Epithelial cell of esophagus (primary cell): ENCODE measurements at regions not wholly inside any gene's neighbourhood (a gene's known extent, or its start where the extent isn't known, plus 50 kb on each side); places are given as distances from the start of the nearest gene placed in this dataset.

Experiments used
- DNase-seq: peaks from one replicate; pipeline ENCODE4 v3.0.0; 2010; ENCODE audit warnings: low read depth
- H3K4me3 ChIP-seq: 2 replicates; pipeline ENCODE4 v1.5.1; 2011; ENCODE audit warnings: mild to moderate bottlenecking, low read length, control low read depth
- TF ChIP-seq, protein P1 (sequence below): IDR thresholded peaks from 2 replicates; pipeline ENCODE4 v1.5.1; 2011; ENCODE audit warnings: low read depth, mild to moderate bottlenecking, low read length, control low read depth, inconsistent platforms; ENCODE audit not compliant: insufficient read depth; ENCODE audit errors: missing control alignments

DNA sequence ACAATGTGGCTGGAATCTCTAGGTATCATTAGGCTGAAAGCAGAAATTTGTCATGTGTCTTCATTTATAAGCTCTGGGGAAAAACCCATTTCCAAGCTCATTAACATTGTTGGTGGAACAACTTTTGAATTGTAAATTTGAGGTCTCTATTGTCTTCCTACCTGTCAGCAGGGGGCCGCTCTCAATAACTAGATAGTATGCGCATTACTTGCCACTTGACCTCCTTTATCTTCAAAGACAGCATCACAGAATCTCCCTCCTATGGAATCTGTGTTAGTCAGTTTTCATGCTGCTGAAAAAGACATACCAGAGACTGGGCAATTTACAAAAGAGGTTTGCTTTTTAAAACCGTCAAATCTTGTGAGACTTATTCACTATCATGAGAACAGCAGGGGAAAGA, 223.1 kb downstream of the CALCRL start:
- TF ChIP-seq, protein P1, sequence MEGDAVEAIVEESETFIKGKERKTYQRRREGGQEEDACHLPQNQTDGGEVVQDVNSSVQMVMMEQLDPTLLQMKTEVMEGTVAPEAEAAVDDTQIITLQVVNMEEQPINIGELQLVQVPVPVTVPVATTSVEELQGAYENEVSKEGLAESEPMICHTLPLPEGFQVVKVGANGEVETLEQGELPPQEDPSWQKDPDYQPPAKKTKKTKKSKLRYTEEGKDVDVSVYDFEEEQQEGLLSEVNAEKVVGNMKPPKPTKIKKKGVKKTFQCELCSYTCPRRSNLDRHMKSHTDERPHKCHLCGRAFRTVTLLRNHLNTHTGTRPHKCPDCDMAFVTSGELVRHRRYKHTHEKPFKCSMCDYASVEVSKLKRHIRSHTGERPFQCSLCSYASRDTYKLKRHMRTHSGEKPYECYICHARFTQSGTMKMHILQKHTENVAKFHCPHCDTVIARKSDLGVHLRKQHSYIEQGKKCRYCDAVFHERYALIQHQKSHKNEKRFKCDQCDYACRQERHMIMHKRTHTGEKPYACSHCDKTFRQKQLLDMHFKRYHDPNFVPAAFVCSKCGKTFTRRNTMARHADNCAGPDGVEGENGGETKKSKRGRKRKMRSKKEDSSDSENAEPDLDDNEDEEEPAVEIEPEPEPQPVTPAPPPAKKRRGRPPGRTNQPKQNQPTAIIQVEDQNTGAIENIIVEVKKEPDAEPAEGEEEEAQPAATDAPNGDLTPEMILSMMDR: no peak
- no peak for DNase-seq
- no peak overlapping the region for H3K4me3 ChIP-seq

DNA sequence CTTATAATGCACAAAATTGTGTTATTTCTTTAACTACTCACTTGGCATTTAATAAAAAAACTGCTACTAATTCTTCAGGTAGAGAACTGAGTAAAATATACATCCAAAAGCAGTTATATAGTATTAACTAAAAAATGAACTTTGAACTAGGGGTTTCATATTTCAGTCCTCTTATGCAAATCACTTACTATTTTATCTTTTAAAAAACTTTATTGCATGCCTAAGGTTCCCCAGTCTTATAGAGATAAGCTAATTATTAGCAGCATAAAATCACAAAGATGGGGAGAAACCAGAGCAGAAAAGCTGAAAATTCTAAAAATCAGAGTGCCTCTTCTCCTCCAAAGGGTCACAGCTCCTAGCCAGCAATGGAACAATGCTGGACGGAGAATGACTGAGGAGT, 228.0 kb downstream of the CALCRL start:
- no peak for DNase-seq
- TF ChIP-seq, protein P1: no peak
- H3K4me3 ChIP-seq: no peak overlapping the region

DNA sequence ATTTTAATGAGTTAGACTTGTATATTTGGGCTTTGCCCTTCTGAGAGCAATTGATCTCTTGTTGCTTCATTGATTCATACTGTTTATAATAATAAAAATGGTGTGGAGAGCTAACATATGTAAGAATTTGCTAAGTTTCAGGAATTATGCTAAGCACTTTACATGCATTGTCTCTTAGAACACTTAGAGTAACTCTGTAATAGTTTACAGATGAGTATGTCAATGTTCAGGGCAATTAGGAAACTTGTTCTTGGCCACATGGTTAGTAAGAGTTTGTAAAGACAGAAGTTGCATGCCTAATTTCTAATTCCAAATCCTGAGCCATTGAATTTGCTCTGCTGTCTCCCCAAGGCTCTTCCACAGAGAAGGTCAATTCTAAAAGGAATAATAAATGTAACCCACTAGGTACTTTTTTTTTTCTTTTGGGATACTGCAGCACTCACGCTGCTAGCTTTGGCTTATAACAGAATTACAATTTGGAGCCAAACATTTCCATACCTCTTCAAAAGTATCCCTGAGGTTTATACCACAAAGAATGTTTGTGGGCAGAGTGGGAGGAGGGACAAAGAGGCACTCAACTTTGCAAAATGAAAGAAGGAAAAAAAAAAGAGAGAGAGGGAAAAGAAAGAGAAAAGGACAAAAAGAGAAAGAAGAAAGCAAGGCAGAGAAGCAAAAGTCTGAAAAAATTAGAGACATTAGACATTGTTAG, 232.4 kb downstream of the CALCRL start:
- TF ChIP-seq, protein P1: no peak
- DNase-seq: no peak
- H3K4me3 ChIP-seq: no peak overlapping the region

DNA sequence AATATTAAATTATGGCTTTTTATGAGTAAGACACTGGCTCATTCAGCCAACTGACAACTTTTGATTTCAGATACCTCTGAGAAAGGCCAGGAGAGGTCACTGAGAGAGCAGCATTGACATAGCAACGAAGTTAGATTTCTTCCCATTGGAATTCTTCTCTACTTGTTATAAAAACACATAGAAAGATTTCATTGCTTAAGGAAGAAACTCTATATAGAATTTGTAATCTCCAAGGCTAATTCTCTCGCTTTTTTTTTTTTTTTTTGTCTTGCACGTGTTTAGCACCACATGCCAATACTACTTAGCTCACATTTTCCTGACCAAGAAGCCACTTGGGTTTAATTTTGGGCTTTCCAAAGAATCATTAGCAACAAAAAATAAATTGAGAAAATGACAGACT, 233.7 kb downstream of the CALCRL start:
- H3K4me3 ChIP-seq: no peak overlapping the region
- DNase-seq: no peak
- TF ChIP-seq, protein P1: no peak

DNA sequence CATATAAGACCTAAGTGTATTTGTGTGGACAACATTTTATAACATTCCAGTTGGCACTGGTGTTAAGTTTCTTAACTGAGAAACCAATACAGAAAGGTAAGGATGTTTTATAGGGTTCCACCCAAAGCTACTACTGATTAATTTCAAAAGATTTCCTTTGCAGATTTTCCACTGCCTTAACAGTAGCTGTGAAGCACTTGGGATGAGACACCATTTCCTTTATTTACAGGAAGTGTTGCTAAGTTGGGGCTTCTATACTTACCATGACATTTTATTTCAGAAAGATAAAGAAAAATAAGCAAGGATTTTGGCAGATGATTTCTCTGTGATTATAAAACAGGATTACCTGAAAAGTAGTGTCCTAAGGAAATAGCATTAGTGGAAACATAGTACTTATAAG, 234.3 kb downstream of the CALCRL start:
- no peak for DNase-seq
- TF ChIP-seq, protein P1: no peak
- no peak overlapping the region for H3K4me3 ChIP-seq

DNA sequence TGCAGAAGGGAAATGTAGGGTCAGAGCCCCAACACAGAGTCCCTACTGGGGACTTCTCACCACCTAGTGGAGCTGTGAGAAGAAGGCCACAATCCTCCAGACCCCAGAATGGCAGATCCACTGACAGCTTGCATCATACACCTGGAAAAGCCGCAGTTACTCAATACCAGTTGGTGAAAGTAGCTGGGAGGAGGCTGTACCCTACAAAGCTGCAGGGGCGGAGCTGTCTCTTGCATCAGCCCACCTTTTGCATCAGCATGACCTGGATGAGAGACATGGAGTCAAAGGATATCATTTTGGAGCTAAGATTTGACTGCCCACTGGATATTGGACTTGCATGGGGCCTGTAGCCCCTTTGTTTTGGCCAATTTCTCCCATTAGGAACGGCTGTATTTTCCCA, 237.3 kb downstream of the CALCRL start:
- no peak overlapping the region for H3K4me3 ChIP-seq
- peak; percentile 45 for DNase-seq
- TF ChIP-seq, protein P1: no peak

DNA sequence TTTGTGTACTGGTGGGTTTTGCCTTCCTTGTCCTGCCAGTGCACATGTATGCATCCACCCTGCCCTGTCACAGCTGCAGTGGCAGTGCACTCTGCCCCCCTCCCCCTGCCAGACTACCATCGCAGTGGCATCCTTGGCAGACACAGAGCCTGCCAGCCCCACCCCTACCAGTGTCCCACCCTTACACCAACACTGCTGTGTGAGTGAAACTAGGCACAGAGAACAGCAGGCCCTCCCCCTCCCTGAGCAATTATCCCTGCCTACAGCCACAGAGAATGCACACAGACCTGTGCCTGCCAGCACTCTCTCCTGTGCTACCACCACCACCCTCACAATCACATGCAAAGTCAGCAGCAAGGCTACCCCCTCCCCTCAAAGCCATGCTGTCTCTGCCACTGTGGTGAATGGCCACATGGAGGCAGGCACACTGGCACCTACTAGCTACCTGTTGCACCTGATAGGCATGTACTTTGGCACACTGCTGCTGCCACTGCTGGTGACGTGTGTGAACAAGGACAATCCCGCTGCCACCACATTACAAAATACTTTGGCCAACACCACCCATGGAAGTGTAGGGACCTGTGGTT, 239.8 kb downstream of the CALCRL start:
- H3K4me3 ChIP-seq: no peak overlapping the region
- DNase-seq: no peak
- TF ChIP-seq, protein P1: no peak
